Amygdala (tissue), 56 donors: ENCODE measurements at regions not wholly inside any gene's neighbourhood (a gene's known extent, or its start where the extent isn't known, plus 50 kb on each side); places are given as distances from the start of the nearest gene placed in this dataset.

Experiments used
- DNase-seq, 56 donors: peaks; one replicate each; lab custom pipeline; 2025; lab: John Stamatoyannopoulos, UW

DNA sequence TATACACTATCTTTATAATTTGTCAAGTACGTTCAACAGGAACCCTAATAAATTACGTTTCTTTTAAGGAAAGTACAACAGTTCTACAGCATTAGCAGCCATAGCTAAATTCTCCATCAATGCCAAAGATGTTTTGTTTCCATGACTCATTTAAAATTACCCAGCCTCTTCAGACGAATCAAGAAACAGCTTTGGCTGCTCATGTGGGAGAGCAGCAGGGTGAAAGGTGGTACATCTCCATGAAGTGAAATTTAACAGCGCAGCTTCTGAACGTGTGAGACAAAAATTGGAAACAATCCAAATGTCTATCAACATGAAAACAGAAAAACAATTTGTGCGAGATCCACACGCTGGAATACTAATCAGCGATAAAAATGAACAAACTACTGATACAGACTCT, 327.3 kb upstream of the CDH6 start:
- no peak for DNase-seq

DNA sequence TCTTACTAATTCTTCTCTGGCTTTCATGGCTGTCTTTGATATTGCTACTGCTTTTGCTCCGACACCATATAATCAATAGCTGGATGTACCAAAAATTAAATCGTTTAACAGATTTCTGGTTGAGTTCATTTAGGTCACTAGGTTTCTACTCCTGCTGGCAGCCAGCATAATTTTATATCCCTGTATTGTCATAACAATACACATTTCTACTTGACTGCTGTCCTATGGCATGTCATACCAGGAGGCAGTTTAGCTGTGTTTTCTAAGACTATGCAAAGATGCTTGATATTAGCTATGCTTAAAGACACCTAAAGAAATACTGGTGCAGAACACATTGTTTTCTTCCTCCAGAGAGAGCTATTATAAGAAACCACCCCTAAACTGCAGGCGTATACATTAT, 337.2 kb upstream of the CDH6 start:
- DNase-seq: no peak

DNA sequence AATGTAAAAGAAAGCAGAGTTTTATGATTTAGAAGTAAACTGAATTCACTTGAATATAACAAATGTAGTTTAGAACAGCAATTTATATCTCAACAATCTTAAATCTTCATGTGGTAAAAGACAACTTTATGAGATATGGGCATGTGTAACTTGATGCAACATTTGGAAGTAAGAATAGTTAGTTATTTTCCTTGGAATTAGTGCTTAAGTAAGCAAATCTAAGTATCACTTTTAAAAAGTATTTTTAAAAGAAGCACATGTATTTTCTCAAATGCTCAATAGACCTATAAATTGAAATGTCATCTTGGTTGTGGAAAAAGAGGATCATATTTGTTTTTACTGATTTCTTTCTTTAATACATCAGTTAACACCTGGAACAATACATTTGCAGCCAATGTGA, 340.3 kb upstream of the CDH6 start:
- DNase-seq: no peak

DNA sequence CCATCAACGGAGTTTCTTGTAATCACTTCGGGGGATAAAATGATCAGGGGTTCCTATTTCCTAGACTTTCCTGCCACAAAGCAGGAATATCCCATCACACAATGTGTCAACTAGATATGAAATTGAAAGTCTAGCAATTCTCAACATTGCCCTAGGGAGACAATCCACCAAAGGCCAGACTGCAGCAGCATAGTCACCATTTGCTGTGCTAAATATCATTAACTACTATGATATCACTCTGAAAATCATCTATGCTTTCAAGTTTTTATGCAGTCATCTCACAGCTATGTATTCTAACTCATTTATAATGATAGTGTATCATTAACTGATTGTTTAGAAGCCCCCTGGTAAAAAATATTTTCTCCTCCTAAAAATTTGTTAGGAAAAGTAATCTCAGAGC, 342.6 kb upstream of the CDH6 start:
- no peak for DNase-seq

DNA sequence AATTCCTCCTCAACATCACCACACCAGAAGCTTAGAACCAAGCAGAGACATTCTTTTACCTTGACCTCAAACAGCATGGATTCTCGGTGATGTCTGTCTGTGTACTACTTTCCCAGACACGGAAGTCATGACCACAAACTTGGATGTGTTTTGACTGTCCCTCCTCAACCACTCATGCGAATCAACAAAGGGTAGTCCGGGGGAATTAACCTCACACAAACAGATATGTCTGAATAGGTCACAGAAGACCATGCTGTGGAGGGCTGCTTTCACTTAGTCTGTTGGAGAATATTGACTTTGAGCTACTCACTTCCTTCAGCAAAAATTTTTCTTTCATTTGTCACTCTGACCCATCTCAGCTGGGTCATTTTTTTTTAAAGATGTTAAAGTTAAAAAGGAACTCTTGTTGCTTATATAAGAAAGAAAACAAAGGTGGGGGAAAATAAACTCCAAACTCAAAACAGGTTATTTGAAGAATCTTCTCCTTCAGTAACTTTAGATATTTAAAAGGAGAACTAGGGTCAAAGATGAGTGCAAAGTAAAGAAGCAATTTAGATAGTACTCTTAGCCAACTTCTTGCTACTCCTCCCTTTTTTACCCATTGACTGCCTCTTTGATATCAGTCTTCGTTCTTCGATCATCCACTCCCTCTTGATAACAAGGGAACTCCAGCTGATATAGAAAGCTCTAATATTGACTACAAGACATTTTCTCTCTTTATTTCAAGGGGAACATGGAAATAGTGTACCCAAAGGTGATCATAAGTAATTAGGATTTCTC, 343.4 kb upstream of the CDH6 start:
- no peak for DNase-seq

DNA sequence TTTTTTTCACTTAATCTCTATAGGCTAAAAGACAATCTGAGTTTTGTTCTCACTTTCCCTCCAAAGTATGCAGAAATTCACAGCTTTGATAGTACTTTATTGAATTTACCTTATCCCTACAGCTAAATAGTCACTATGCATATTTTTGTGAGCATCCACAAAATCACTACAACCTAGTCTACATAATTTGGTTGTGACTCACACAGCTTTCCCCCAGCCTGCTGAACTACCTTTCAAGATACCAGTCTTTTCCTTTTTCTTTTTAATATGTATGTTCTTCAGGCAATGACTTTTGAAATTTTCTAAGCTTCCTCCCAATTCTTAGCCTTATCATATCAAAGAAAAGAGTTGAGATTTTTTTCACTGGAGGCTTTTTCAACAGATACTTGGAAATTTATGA, 347.3 kb upstream of the CDH6 start:
- DNase-seq: no peak

DNA sequence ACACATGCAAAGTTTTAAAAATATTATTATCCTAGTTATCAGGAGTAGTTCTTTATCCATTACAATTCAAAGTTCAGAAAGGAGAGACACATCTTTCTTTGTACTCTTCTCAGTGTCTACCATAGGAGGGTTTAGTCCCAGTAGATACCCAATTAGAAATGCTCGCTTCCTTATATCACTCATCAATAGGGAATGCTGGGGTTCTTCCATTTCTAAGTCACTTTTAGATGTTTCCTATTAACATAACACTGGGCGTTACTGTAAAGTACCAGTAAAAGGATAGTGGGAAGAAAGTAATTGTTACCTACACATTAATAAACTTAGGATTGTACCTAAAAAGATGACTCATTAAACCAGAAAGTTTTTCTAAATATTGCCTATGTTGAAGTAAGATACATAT, 348.3 kb upstream of the CDH6 start:
- no peak for DNase-seq

DNA sequence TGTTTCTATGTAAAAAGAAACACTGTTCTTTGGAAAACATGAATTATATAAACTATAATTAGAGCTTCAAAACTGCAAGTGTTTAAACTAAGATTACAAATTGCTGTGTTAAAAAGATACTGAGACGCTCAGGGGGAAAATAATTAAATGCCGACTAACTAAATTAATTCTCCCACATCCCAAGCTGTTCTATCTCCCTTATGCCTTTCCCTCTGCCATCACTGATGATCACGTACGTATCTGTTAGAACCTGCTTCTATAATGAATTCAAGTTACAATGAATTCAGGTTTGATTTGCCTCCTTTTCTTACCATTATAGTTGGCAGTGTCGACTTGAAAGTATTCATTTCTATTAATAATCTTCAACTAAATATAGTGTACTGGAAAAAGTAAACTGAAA, 349.9 kb upstream of the CDH6 start:
- DNase-seq: no peak

DNA sequence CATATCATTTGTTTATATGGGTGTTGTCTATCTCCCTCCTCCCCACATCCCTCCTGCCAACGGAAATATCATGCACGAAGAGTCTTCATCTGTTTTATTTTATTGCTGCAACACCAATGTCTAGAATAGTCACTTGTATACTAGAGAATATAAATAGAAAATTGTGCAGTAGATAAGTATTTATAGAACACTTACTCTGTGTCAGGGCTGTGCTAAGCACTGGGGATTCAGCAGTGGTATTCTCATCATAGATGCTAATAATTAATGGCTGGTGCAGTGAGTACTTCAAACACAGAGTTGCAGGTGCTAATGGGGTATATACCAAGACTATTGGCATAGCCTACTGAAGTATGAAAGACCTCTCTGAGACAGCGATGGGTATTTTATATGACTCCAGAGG, 353.5 kb upstream of the CDH6 start:
- no peak for DNase-seq

DNA sequence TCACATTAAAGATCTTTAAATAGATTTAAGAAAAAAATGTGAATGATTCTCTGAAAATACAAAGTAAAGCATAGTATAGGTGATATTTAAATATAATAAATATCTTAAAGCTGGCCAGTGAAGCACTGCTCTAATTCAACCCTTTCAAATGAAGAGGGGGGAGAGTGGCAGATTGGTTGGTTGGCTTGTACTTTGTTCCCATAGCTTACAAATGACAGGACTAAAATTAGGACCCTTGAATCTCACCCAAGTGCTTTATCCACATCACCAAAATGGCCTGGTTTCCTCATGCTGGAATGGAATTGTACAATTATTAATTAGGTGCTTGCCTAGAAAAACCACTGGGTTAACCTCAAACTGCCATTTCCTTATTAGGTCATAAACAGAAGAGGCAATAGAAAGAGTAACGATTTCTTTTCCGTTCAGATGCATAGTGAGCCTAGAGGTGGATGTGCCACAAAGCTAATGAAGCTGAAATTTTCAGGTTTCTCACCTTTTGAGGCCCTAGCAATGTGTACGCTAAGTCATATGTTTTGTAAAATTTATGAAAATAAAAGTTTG, 354.5 kb upstream of the CDH6 start:
- DNase-seq: no peak

DNA sequence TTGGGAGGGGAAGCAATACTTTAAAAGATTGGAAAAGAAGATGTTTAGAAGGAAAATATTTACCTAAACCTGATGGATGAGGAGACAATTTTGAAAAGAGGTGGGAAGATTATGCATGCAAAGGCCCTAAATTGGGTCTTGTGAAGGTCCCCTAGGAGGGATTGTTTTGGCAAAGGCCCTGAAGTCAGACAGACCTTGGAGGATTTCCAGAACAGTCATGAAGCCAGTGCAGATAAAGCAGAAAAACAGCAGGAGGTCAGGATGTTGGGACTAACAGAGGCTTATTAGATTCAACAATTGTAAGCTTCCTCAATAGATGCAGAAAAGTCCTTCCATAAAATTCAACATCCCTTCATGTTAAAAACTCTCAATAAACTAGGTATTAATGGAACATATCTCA, 361.0 kb upstream of the CDH6 start:
- no peak for DNase-seq

DNA sequence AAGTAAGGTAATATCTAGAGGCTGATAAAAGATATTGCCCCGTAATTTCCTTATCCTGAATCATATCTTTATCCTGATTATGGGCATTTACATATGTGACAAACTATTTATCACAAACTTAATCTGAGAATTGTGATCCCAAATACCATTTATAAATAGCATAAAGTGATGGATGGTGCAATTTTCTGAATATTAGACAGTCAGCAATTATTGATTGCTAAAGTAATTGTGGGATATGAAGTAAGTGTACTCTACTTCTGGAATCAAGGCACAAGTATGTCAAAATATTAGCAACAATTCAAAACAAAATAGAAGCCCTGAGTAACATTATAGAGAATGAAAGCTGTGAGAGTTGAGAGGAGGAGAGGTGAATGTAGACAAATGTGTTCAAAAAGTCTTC, 361.9 kb upstream of the CDH6 start:
- no peak for DNase-seq

DNA sequence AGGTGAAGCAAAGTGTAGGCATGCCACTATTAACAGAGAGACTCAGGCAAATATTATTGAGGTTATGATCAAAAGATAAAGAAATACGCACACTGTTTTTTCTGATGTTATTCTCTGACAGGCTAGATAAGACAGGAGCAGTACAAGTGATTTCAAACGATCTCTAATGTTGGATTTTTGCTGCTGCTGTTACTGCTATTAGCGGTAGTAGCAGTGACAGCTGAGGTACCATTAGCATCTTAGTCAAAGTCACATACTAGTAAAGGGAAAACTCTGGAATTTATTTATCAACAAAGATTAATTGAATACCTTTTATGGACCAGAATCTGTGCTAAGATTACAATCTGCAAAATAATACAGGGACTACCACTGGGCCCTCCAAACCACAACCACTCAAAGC, 362.4 kb upstream of the CDH6 start:
- no peak for DNase-seq

DNA sequence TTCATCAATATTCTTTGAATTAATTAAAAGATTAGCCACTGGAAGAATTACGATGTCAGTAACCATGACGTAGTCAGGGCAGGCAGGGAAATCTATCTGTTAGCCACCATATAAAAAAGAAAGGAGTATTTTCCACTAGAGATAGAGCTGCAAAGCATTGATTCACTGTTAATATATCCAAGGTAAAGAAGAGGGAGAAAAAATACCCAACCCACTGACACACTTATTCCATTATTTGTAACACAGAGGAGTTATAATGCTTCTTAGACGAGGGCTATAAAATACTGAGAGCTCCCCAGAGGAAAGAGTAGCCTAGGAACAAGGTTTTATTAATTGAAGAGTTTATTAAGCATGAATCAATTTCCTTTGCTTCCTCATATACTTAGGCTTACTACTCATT, 382.2 kb upstream of the CDH6 start:
- DNase-seq: no peak

DNA sequence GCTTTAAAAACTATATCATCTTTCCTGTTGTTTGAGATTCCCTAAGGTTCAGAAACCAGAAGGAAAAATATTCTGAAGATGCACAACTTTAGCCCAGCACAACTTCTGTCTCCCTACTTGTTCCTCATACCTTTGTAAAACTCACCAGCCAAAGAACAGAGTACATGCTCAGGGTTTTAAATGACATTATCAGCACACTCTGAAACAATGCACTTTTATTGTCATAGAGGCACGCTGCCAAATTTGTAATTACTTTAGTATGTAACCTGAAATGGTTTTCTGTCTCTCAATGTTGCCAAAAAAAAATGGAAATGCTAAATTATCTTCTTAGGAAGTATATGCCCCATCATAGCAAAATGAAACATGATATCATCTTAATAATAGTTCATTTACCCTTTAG, 383.6 kb upstream of the CDH6 start:
- DNase-seq: no peak

DNA sequence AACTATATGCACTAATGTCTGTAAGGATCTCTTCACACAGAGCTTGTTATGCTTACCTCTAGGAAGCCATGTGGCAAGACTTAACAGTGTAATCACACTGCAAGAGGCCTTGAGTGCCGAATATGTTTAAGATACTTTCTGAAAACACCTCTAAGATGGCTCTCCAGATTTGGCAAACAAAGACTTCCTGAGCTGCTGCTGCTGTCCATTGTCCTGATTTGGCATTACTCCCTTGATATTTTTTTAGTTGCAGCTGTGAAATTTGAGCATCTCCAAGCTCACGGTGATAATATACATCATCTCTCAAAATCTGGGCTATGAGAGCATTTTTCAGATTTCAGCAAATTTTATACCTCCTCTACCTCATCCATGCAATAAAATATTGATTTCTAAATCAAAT, 384.5 kb upstream of the CDH6 start:
- DNase-seq: no peak

DNA sequence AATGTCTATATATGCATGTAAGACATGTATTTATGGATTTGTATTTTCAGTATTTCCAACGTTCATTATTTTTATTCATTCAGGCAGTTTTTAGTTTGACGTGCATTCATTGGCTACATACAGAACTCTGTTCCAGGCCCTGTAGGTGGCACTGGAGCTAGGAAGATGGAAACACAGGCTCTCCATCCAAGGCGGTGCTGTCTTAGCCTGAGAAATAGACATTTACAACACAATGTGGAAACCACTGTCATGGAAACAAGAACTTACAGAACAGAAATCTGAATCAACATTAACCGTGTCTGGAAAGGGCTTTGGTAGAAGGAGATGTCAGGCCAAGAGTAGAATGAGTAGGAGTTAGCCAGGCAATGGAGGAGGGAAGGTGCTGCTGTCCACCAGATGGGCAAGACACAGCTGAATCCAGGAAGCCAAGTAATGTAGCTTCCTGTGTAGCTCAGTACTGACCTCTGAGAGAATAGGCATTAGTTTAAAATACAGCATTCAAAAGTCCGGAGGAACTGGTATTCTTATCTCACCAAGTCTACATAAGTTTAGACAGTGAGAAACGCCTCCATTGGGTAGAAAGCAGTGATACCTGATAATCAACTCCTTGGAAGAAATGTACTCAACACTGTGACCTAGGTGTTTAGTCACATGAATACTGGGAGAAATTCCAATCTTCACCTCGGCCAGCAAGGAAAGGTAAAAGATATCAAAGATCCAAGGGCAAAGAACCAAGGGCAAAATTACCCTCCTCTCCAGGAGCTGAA, 388.6 kb upstream of the CDH6 start:
- DNase-seq: no peak

DNA sequence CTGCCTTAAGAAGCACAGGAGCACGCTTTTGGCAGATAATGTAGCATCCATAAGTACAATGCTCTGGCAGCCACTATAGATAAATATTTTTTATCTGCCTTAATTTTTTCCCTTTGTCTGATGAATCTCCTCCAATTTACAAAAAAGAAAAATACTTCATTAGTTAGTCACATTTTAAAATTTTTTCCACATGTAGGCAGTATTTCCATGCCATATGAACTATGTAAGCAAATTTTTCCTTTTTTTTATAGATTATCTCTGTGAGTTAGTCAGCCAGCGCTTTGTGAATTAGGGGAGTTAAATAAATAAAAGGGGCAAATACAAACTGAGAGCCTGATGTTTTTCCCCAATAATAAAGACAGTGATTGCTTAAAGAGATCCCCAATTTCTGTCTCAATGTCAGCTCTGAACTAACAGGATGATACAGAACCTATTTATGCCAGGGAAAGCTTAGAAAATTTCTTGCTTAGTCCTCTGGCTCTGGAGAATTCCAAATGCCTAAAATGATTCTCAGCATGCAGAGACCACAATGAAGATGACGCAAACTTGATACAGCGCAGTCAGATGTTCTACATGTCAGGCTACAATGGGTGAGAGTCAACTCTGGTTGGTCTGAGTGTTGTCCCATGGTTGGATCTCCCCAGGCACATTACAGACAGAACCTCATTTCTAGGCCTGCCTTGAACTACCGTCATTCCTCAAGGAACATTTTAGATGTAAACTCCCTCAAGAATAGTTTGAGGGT, 390.4 kb upstream of the CDH6 start:
- DNase-seq: no peak

DNA sequence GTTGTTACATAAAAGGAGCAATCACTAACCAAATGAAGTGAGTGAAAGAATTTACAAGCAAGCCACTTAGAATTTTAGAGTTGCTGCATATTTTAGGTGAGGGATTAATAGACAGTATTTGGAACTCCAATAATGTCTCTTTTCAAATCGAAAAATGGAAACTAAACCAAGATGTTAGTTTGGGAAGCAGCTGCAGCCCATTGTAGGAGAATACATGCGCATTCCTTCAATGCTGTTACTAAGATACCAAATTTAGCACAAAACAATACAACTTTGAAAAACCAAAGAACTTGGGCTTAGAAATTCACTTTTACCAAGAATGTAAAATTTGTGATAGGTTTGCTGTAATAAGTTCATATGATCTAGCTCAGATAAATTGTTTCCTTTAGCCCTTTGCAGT, 411.8 kb upstream of the CDH6 start:
- no peak for DNase-seq

DNA sequence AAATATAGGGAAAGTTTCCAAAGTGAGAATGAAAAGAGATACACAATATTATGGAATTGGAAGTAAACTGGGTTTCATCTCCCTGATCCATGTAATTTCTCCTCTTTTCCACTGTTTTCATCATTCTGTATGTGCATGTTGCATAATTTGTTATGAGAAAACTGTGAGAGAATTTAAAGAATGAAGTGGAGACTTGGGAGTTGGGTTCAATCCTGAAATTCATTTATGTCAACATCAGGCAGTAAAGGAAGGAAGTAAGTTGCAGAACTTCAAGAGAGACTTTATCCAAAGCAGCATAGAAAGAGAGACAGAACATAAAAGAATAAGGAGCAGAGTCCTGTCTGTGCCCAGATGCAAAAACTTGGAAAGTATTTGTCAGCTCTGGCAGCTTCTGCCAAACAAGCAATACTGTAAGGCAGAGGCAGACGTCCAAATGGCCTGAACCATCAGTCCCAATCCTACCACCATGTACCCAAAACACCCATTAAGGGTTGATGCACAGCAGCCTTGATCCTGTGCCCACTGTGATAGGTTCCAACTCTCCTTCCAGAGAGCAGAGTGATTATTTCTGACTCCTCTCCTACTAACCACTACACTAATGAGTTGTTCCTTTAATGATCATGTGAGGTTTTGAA, 425.3 kb upstream of the CDH6 start:
- no peak for DNase-seq

DNA sequence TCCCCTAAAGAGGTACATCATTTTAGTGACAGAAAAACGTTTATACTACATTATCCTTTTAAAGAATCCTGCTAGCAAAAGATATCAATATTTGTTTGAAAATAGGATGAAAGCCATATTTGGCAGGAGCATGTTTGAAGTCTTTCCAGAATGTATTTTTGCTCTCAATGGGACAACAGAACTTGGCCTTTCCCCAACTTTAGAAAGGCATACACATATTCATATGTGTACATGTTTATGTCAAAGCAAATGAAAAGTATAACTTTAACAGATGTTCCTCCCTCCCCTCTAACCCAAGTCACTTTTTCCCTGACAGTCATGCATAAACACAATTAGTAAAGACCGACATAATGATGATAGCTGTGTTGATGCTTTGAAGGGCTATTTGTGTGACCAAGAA, 427.8 kb upstream of the CDH6 start:
- DNase-seq: no peak
